Ishikawa (cell line): ENCODE measurements at regions not wholly inside any gene's neighbourhood (a gene's known extent, or its start where the extent isn't known, plus 50 kb on each side); places are given as distances from the start of the nearest gene placed in this dataset.

Source experiments
- EP300 ChIP-seq: IDR thresholded peaks from 2 replicates; pipeline ENCODE4 v1.6.1; 2012; ENCODE audit warnings: borderline replicate concordance
- RAD21 ChIP-seq: IDR thresholded peaks from 2 replicates; pipeline ENCODE4 v1.6.1; 2012; ENCODE audit warnings: low read depth
- TAF1 ChIP-seq: IDR thresholded peaks from 2 replicates; pipeline ENCODE4 v1.6.1; 2012; ENCODE audit warnings: low read depth, mild to moderate bottlenecking
- YY1 ChIP-seq: IDR thresholded peaks from 2 replicates; pipeline ENCODE4 v1.6.1; 2012; ENCODE audit warnings: low read depth

GRCh38 chr4:38242822-38243387 lies 282.7 kb downstream of the PTTG2 start:
- TF ChIP-seq RAD21: no peak
- TF ChIP-seq EP300: no peak
- no peak for TF ChIP-seq TAF1
- TF ChIP-seq YY1: no peak
